IMR-90 (cell line): ENCODE measurements at regions not wholly inside any gene's neighbourhood (a gene's known extent, or its start where the extent isn't known, plus 50 kb on each side); places are given as distances from the start of the nearest gene placed in this dataset.

Experiments used
- ATAC-seq: fragments of 200-7000 bp; cut with Tn5 transposase; 2 replicates; pipeline ENCODE4 v1.9.1; 2020; ENCODE audit warnings: low read depth, mild to moderate bottlenecking, moderate library complexity
- BruUV-seq: library from RNA; stranded (reverse); fragments of 400-500 nt; replicated peaks from 2 replicates; lab custom pipeline; 2021; lab: Mats Ljungman, UMichigan
- CTCF ChIA-PET: fragments of 300-600 bp; formaldehyde crosslinking; extraction: SDS; loops from one replicate; lab custom pipeline; 2021; ENCODE audit warnings: antibody characterized with exemption; lab: Yijun Ruan, JAX
- POLR2A ChIA-PET: fragments of 300-600 bp; sonication (Branson Sonifier 250); formaldehyde crosslinking; loops from one replicate; lab custom pipeline; 2022; ENCODE audit warnings: antibody characterized with exemption; ENCODE audit not compliant: unreplicated experiment; lab: Charles Lee
- DNase-seq: peaks from one replicate; pipeline ENCODE4 v3.0.0; 2013
- H2AFZ ChIP-seq: replicated peaks from 2 replicates; pipeline ENCODE3; 2013; ENCODE audit warnings: low read length, mild to moderate bottlenecking; ENCODE audit not compliant: poor library complexity
- H2AK5ac ChIP-seq: 2 replicates; pipeline ENCODE4 v1.6.1; 2013; ENCODE audit warnings: low read depth, low read length, inconsistent platforms
- H2AK9ac ChIP-seq: replicated peaks from 2 replicates; pipeline ENCODE3; 2013; ENCODE audit warnings: mild to moderate bottlenecking, low read depth, low read length, moderate library complexity; ENCODE audit not compliant: poor library complexity
- H2BK120ac ChIP-seq: 2 replicates; pipeline ENCODE4 v1.6.1; 2013; ENCODE audit warnings: low read depth, low read length, inconsistent platforms
- H2BK15ac ChIP-seq: 3 replicates; pipeline ENCODE4 v1.6.1; 2013; ENCODE audit warnings: low read depth, low read length, inconsistent platforms
- H2BK20ac ChIP-seq: 2 replicates; pipeline ENCODE4 v1.6.1; 2013; ENCODE audit warnings: low read depth, mild to moderate bottlenecking, inconsistent platforms, low read length, moderate library complexity
- H2BK5ac ChIP-seq: 2 replicates; pipeline ENCODE4 v1.6.1; 2013; ENCODE audit warnings: mild to moderate bottlenecking, low read depth, low read length, inconsistent platforms; ENCODE audit not compliant: poor library complexity, severe bottlenecking
- H3K14ac ChIP-seq: replicated peaks from 2 replicates; pipeline ENCODE4 v1.6.1; 2013; ENCODE audit warnings: low read depth, low read length, inconsistent platforms
- H3K18ac ChIP-seq: 2 replicates; pipeline ENCODE4 v1.6.1; 2013; ENCODE audit warnings: low read depth, low read length, control low read depth
- H3K23ac ChIP-seq: 2 replicates; pipeline ENCODE4 v1.6.1; 2013; ENCODE audit warnings: low read depth, low read length, inconsistent platforms
- H3K27ac ChIP-seq: 2 replicates; pipeline ENCODE4 v1.5.1; 2013; ENCODE audit warnings: mild to moderate bottlenecking, control low read depth, low read length; ENCODE audit not compliant: insufficient read depth
- H3K27me3 ChIP-seq: 2 replicates; pipeline ENCODE4 v1.6.1; 2013; ENCODE audit warnings: low read length; ENCODE audit not compliant: control insufficient read depth, insufficient read depth
- H3K36me3 ChIP-seq: 2 replicates; pipeline ENCODE4 v1.6.1; 2013; ENCODE audit warnings: low read length, mixed read lengths; ENCODE audit not compliant: control insufficient read depth, insufficient read depth
- H3K4ac ChIP-seq: 2 replicates; pipeline ENCODE4 v1.6.1; 2013; ENCODE audit warnings: low read depth, low read length, inconsistent platforms
- H3K4me1 ChIP-seq: 2 replicates; pipeline ENCODE4 v1.6.1; 2013; ENCODE audit warnings: low read length, mixed read lengths; ENCODE audit not compliant: control insufficient read depth, insufficient read depth
- H3K4me2 ChIP-seq: 2 replicates; pipeline ENCODE4 v1.6.1; 2013; ENCODE audit warnings: low read depth, mild to moderate bottlenecking, control low read depth, low read length, moderate library complexity
- H3K4me3 ChIP-seq: 2 replicates; pipeline ENCODE4 v1.5.1; 2013; ENCODE audit warnings: low read depth, mild to moderate bottlenecking, control low read depth, low read length, moderate library complexity; ENCODE audit not compliant: insufficient read depth
- H3K56ac ChIP-seq: 2 replicates; pipeline ENCODE4 v1.6.1; 2013; ENCODE audit warnings: low read length, inconsistent platforms; ENCODE audit not compliant: insufficient read depth; ENCODE audit errors: extremely low read depth
- H3K79me1 ChIP-seq, 2 experiments: 2 replicates each; pipeline ENCODE4 v1.6.1; 2013; ENCODE audit warnings: low read length in 2 of 2, inconsistent platforms in 1 of 2, low read depth in 1 of 2
- H3K9ac ChIP-seq: 2 replicates; pipeline ENCODE4 v1.6.1; 2013; ENCODE audit warnings: low read depth, low read length, control low read depth
- H3K9me1 ChIP-seq: 2 replicates; pipeline ENCODE4 v1.6.1; 2013; ENCODE audit warnings: low read length, inconsistent platforms; ENCODE audit not compliant: insufficient read depth
- H3K9me3 ChIP-seq: 2 replicates; pipeline ENCODE4 v1.6.1; 2013; ENCODE audit warnings: low read length; ENCODE audit not compliant: control insufficient read depth, insufficient read depth
- H4K20me1 ChIP-seq: 2 replicates; pipeline ENCODE4 v1.6.1; 2013; ENCODE audit warnings: low read length, inconsistent platforms; ENCODE audit not compliant: insufficient read depth
- H4K5ac ChIP-seq: 2 replicates; pipeline ENCODE4 v1.6.1; 2013; ENCODE audit warnings: mild to moderate bottlenecking, low read depth, low read length, control low read depth
- H4K8ac ChIP-seq, 2 experiments: 2 replicates each; pipeline ENCODE4 v1.6.1; 2013; ENCODE audit warnings: low read depth in 2 of 2, low read length in 2 of 2, control low read depth in 1 of 2, inconsistent platforms in 1 of 2
- H4K91ac ChIP-seq: 2 replicates; pipeline ENCODE4 v1.6.1; 2013; ENCODE audit warnings: low read depth, low read length, inconsistent platforms; ENCODE audit not compliant: insufficient read depth
- BHLHE40 ChIP-seq: fragments of 150-350 bp; IDR thresholded peaks from 2 replicates; pipeline ENCODE4 v1.6.1; 2016; ENCODE audit warnings: mild to moderate bottlenecking, low read depth, low read length
- CEBPB ChIP-seq: IDR thresholded peaks from 2 replicates; pipeline ENCODE4 v1.6.1; 2012; ENCODE audit warnings: low read depth, low read length, improper control_type of control experiment
- CHD1 ChIP-seq: IDR thresholded peaks from 2 replicates; pipeline ENCODE4 v1.6.1; 2012; ENCODE audit warnings: low read depth, low read length, improper control_type of control experiment
- FOS ChIP-seq: fragments of 150-350 bp; IDR thresholded peaks from 2 replicates; pipeline ENCODE4 v1.6.1; 2016; ENCODE audit warnings: low read depth, low read length
- MAFK ChIP-seq: IDR thresholded peaks from 2 replicates; pipeline ENCODE4 v1.6.1; 2012; ENCODE audit warnings: low read depth, low read length, improper control_type of control experiment
- MAZ ChIP-seq: IDR thresholded peaks from 2 replicates; pipeline ENCODE4 v1.6.1; 2012; ENCODE audit warnings: low read depth, mild to moderate bottlenecking, low read length, improper control_type of control experiment, moderate library complexity, borderline replicate concordance
- MXI1 ChIP-seq: IDR thresholded peaks from 2 replicates; pipeline ENCODE4 v1.6.1; 2012; ENCODE audit warnings: low read depth, mild to moderate bottlenecking, low read length, moderate library complexity, borderline replicate concordance
- NFE2L2 ChIP-seq: fragments of 150-350 bp; IDR thresholded peaks from 2 replicates; pipeline ENCODE4 v1.6.1; 2016; ENCODE audit warnings: low read depth, mild to moderate bottlenecking, low read length
- POLR2A ChIP-seq: IDR thresholded peaks from 2 replicates; pipeline ENCODE4 v1.6.1; 2012; ENCODE audit warnings: mild to moderate bottlenecking, low read depth, low read length
- RAD21 ChIP-seq: IDR thresholded peaks from 2 replicates; pipeline ENCODE4 v1.6.1; 2012; ENCODE audit warnings: low read length, improper control_type of control experiment
- RCOR1 ChIP-seq: IDR thresholded peaks from 2 replicates; pipeline ENCODE4 v1.6.1; 2012; ENCODE audit warnings: mild to moderate bottlenecking, low read length, improper control_type of control experiment; ENCODE audit not compliant: insufficient replicate concordance
- RFX5 ChIP-seq: IDR thresholded peaks from 2 replicates; pipeline ENCODE4 v1.8.0; 2012; ENCODE audit warnings: low read depth, mild to moderate bottlenecking, low read length, moderate library complexity
- SMC3 ChIP-seq: fragments of 150-350 bp; IDR thresholded peaks from 2 replicates; pipeline ENCODE4 v1.6.1; 2016; ENCODE audit warnings: low read depth, mild to moderate bottlenecking, antibody characterized with exemption, low read length, moderate library complexity
- whole genome bisulfite sequencing, 2 experiments: methylation state at CpG; one replicate each; pipeline versions ENCODE4 v1.1.5 to v1.1.7; 2013; ENCODE audit warnings: missing lambda C conversion rate in 2 of 2; ENCODE audit not compliant: insufficient read length in 1 of 2; ENCODE audit errors: extremely low coverage in 2 of 2; 5-methylcytosine and 5-hydroxymethylcytosine counted together
- dilution Hi-C: fragments of 300-500 bp; cut with HindIII; formaldehyde crosslinking; loops from one replicate; pipeline ENCODE4 v1.14.3; 2018; ENCODE audit warnings: low sequenced_read_pairs; ENCODE audit not compliant: unreplicated experiment
- in situ Hi-C: fragments of 300-500 bp; cut with MboI; formaldehyde crosslinking; loops from 3 replicates; pipeline ENCODE4 v1.14.3; 2019; ENCODE audit warnings: low sequenced_read_pairs, inconsistent platforms, mixed read lengths
- intact Hi-C: fragments of 100-400 bp; cut with micrococcal nuclease; formaldehyde crosslinking; loops from 2 replicates; pipeline ENCODE4 v1.10.0; 2022
- TF ChIP-seq, protein P1 (sequence below): fragments of 150-350 bp; IDR thresholded peaks from 2 replicates; pipeline ENCODE4 v1.6.1; 2016; ENCODE audit warnings: low read depth, mild to moderate bottlenecking, low read length, moderate library complexity, borderline replicate concordance
- TF ChIP-seq, protein P2 (sequence below): conservative IDR thresholded peaks from 2 replicates; pipeline ENCODE4 v1.5.1; 2012; ENCODE audit warnings: mild to moderate bottlenecking, low read depth, low read length, improper control_type of control experiment
- TF ChIP-seq, protein P3 (sequence below): fragments of 150-350 bp; IDR thresholded peaks from 2 replicates; pipeline ENCODE4 v1.6.1; 2017; ENCODE audit warnings: mild to moderate bottlenecking, antibody characterized with exemption, low read length, low read depth

DNA sequence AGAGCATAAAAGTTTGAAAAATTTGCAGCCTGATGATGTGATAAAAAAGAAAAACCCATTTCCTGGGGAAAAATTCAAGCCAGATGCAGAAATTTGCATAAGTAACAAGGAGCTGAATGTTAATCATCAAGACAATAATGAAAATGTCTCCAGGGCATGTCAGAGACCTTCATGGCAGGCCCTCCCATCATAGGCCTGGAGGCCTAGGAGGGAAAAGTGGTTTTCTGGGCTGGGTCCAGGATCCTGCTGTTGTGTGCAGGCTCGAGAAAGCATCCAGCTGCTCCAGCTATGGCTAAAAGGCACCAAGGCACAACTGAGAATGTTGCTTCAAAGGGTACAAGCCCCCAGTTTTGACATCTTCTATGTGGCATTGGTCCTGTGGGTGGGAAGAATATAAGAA is 1014.0 kb downstream of the SI start:
- dilution Hi-C loops (no loop called here), intact Hi-C loops (no loop called here), in situ Hi-C loops (no loop called here)
- H2BK120ac ChIP-seq: no peak overlapping the region
- H3K23ac ChIP-seq: no peak overlapping the region
- DNase-seq: no peak
- H3K27me3 ChIP-seq: no peaks in the 10 kb centered on the region
- no peak overlapping the region for H4K5ac ChIP-seq
- H2BK5ac ChIP-seq: no peak overlapping the region
- BruUV-seq: no TSS peak
- H3K79me1 ChIP-seq: no peaks in the 10 kb centered on the region
- H3K9me1 ChIP-seq: no peaks in the 10 kb centered on the region
- no peak overlapping the region for H2AK9ac ChIP-seq
- H2BK20ac ChIP-seq: no peak overlapping the region
- no peak overlapping the region for H3K4me3 ChIP-seq
- ChIA-PET POLR2A (no interaction called here), CTCF (no interaction called here)
- H3K9ac ChIP-seq: no peak overlapping the region
- H3K18ac ChIP-seq: no peak overlapping the region
- no peak overlapping the region for H4K91ac ChIP-seq
- H3K4me1 ChIP-seq: no peaks in the 10 kb centered on the region
- H3K4me2 ChIP-seq: no peak overlapping the region
- no peak overlapping the region for H2BK15ac ChIP-seq
- peaks cover 9% of the 10 kb centered on the region for H3K9me3 ChIP-seq
- WGBS, 2 experiments: no CpG with 5 or more reads among the region's 1 CpG
- no peak overlapping the region for H3K27ac ChIP-seq
- no peak for ATAC-seq
- TF ChIP-seq MXI1 (no peak), CEBPB (no peak), NFE2L2 (no peak), RCOR1 (no peak), MAFK (no peak), MAZ (no peak), CHD1 (no peak), POLR2A (no peak), RAD21 (no peak), FOS (no peak), BHLHE40 (no peak), RFX5 (no peak), SMC3 (no peak)
- TF ChIP-seq, protein P1, sequence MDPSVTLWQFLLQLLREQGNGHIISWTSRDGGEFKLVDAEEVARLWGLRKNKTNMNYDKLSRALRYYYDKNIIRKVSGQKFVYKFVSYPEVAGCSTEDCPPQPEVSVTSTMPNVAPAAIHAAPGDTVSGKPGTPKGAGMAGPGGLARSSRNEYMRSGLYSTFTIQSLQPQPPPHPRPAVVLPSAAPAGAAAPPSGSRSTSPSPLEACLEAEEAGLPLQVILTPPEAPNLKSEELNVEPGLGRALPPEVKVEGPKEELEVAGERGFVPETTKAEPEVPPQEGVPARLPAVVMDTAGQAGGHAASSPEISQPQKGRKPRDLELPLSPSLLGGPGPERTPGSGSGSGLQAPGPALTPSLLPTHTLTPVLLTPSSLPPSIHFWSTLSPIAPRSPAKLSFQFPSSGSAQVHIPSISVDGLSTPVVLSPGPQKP: no peak
- TF ChIP-seq, protein P2, sequence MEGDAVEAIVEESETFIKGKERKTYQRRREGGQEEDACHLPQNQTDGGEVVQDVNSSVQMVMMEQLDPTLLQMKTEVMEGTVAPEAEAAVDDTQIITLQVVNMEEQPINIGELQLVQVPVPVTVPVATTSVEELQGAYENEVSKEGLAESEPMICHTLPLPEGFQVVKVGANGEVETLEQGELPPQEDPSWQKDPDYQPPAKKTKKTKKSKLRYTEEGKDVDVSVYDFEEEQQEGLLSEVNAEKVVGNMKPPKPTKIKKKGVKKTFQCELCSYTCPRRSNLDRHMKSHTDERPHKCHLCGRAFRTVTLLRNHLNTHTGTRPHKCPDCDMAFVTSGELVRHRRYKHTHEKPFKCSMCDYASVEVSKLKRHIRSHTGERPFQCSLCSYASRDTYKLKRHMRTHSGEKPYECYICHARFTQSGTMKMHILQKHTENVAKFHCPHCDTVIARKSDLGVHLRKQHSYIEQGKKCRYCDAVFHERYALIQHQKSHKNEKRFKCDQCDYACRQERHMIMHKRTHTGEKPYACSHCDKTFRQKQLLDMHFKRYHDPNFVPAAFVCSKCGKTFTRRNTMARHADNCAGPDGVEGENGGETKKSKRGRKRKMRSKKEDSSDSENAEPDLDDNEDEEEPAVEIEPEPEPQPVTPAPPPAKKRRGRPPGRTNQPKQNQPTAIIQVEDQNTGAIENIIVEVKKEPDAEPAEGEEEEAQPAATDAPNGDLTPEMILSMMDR: no peak
- TF ChIP-seq, protein P3, sequence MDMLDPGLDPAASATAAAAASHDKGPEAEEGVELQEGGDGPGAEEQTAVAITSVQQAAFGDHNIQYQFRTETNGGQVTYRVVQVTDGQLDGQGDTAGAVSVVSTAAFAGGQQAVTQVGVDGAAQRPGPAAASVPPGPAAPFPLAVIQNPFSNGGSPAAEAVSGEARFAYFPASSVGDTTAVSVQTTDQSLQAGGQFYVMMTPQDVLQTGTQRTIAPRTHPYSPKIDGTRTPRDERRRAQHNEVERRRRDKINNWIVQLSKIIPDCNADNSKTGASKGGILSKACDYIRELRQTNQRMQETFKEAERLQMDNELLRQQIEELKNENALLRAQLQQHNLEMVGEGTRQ: no peak
- H2AK5ac ChIP-seq: no peak overlapping the region
- no peak overlapping the region for H4K8ac ChIP-seq
- H4K20me1 ChIP-seq: no peaks in the 10 kb centered on the region
- no peaks in the 10 kb centered on the region for H3K36me3 ChIP-seq
- H3K4ac ChIP-seq: no peak overlapping the region
- no peak overlapping the region for H2AFZ ChIP-seq
- no peak overlapping the region for H3K56ac ChIP-seq
- H3K14ac ChIP-seq: no peak overlapping the region
